Adrenal gland (tissue), 5 donors: ENCODE measurements at regions not wholly inside any gene's neighbourhood (a gene's known extent, or its start where the extent isn't known, plus 50 kb on each side); places are given as distances from the start of the nearest gene placed in this dataset.

ENCODE experiments used
- POLR2A ChIP-seq, 2 donors: fragments of 450-650 bp; IDR thresholded peaks; one replicate each; pipeline ENCODE4 v1.6.1; 2017; ENCODE audit warnings: antibody characterized with exemption in 2 of 2, mild to moderate bottlenecking in 2 of 2, moderate library complexity in 1 of 2
- TF ChIP-seq, protein P1 (sequence below), 6 experiments: fragments of 450-650 bp in 4 of 6; fragments of 200-600 bp in 2 of 6; sonication (generic) in 1 of 6; IDR thresholded peaks; 1 replicate in 5 of 6; 2 replicates in 1 of 6; pipeline versions ENCODE4 v1.5.1 to v1.8.0; 2016 to 2021; ENCODE audit warnings: antibody characterized with exemption in 6 of 6, mild to moderate bottlenecking in 2 of 6, moderate library complexity in 1 of 6
- donor health status: DM: no; HTN: no; CAD: no.

- TF ChIP-seq, protein P1, sequence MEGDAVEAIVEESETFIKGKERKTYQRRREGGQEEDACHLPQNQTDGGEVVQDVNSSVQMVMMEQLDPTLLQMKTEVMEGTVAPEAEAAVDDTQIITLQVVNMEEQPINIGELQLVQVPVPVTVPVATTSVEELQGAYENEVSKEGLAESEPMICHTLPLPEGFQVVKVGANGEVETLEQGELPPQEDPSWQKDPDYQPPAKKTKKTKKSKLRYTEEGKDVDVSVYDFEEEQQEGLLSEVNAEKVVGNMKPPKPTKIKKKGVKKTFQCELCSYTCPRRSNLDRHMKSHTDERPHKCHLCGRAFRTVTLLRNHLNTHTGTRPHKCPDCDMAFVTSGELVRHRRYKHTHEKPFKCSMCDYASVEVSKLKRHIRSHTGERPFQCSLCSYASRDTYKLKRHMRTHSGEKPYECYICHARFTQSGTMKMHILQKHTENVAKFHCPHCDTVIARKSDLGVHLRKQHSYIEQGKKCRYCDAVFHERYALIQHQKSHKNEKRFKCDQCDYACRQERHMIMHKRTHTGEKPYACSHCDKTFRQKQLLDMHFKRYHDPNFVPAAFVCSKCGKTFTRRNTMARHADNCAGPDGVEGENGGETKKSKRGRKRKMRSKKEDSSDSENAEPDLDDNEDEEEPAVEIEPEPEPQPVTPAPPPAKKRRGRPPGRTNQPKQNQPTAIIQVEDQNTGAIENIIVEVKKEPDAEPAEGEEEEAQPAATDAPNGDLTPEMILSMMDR (IDR thresholded peaks at IDR 0.05): no peak
- no peak for TF ChIP-seq POLR2A (IDR thresholded peaks at IDR 0.05)
Measured at GRCh38 chr16:64317601-64318000, 804.3 kb downstream of the CDH11 start.
